Islet precursor cell (in vitro differentiated cells): ENCODE measurements at regions not wholly inside any gene's neighbourhood (a gene's known extent, or its start where the extent isn't known, plus 50 kb on each side); places are given as distances from the start of the nearest gene placed in this dataset.

ENCODE experiments used
- DNase-seq: peaks from one replicate; pipeline ENCODE4 v3.0.0-alpha.2; 2018

DNA sequence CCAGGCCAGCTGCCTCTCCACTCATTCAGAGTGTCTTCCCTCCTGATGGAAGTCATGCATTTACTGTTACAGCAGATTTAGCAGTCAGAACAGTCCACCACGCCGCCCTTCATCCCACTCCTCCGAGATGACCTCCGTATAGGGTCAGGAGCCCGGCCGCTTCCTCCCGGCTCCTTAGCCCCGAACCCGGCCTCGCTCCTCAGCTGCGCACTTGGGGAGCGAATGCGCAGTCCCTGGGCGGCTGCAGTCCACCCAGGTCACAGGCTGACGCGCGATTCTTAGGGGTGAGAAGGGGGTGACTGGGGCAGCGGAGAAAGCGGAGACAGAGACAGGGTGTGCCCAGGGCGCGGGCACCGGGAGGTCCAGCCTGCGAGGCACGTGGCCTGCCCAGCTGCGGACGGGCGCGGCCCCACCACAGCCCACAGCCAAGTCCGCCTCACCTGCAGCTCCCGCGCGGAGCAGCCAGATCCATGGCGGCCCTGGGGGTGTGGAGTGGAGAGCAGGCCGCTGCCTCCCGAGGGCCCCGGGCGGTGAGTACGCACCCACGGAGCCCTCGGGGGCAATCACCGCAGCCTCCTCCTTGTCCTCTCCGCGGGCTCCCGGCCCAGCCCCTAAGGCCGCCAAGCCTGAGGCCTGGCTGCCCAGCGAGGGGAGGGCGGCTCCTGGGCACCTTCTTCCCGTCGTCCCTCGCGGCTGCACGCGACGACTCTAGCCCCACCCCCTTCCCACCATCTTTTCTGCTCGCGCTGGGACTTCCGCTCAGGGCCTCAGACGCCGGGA is 286.6 kb downstream of the BRD1 start:
- no peak for DNase-seq

DNA sequence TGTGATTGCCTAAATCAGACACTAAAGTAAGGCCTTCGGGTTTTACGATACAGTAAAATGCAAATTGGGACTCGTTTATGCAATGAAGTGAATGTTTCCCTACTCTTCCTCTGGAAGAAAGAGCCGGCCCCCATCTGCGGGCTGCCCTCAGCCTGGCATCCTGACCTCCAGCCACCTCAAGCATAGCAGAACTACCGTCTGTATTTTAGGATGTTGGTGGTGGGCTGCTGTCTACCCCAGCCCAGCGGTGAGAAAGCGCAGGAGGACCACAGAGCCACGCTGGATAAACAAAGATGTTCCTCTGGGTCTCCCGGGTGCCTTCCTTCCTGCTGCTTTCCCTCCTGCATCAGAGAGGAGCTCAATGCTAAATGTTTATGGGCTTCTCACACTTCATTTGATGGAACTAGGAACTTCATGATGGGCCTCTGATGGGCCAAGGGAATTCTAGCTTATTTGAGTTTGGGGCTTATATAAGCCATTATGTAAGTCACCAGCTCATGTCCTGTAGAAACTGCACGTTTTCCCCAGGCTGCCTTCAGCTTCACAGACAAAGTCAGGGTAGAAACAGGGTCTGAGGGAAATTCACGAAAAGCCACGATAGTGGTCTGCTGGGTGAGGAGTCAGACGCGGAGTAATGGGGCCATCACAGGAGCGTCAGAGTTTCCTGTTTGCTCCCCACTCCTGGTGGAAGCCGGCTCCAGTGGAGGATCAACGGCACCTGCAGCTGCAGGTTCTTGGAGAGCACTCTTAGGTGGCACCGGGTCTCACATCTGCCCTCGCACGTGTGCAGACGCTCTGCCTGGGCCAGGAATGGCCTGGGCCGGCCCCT is 287.4 kb downstream of the BRD1 start:
- no peak for DNase-seq

DNA sequence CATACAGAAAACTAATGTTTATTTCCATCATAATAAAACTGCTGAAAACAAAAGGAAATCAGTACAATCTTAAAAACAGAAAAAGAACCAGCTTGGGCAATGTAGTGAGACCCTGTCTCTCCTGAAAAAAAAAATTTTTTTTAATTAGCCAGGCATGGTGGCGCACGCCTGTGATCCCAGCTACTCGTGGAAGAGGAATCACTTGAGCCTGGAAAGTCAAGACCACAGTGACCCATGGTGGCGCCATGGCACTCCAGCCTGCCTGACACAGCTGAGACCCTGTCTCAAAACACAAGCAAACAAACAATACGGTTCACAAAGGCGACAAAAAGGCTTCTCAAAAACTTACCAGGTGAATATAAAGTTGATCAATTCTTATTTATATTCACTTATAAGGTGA is 289.7 kb downstream of the BRD1 start:
- DNase-seq = no peak

DNA sequence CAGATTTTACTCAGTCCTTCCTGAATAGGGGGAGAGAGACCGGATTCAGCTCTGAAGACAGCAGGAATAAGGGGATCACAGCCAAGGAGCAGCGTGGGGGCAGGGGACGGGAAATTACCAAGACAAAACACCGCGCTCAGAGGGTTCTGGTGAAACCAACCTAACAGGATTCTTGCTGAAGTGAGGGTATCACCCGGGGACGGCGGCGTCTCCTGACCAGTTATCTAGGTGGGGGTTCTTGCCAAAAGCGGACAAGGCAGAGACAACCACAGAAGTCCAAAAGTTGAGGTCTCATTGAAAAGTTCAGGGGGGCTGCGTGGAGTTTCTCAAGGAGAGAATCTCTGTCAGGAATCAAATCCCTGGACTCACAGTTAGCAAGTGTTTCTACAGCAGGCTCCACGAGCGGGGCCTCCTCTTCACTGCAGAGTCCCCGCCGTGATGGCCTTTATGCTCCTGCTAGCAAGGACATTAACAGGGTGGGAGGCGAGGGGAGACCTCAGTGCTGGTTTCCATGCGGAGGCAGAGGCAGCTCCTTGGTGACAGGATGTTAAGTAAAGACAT is 291.0 kb downstream of the BRD1 start:
- DNase-seq = peak; percentile 87

DNA sequence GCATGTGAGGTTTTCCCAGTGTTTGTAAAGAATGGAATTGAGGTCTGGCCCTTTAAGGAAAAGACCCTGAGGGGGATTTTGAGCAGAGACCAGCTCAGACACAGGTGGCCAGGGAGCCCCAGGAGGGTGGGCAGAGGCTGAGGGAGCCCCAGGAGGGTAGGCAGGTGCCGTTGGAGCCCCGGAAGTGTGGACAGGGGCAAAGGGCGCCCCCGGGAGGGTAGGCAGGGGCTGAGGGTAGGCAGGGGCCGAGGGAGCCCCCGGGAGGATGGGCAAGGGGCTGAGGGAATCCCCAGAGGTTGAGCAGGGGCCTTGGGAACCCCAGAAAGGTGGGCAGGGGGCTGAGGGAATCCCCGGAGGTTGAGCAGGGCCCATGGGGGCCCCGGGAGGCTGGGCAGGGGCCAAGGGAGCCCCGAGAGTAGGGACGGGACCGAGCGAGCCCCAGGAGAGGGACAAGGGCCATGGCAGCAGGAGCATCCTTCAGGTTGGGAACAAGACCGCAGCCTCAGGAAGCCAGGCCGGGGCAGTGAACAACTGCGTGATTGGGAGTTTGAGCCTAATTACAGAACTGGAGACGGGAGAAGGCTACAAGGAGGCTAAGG is 292.0 kb downstream of the BRD1 start:
- peak; percentile 20 for DNase-seq

DNA sequence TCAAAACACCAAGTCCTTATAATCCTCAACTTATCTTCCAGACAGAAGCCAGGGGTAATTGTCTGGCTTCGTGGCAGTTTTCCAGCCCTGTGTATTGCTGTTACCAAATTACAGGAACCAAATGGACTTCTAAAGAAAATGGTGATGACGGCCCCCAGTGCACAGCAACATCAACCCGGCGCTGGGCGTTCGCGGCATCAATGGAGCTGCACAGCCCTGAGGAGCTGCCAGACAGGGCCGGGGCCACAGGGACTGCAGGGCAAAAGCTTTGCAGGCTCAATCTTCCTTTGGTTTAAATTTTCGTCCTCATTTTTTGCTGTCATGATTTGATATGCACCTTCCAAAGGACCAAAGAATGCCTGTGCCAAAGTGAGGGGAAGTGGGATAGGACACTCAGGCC is 292.5 kb downstream of the BRD1 start:
- DNase-seq = peak; percentile 43

DNA sequence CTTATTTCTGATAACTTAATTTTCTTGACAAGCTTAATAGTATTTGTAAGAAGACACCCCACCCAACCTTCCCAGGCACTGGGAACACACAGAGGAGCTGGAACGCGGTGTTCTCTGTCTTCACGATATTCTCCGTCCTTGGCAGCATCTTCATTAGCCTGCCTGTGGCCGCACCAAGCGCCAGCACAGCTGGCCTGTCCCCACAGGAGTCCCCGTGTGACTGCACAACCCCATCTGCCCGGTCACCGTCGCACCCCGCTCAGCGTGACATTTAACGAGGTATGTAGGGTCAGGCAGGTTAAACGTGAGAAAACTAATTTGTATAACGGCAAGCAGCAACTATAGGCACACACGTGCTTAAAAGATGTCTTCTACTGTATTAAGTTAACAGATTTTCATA is 293.3 kb downstream of the BRD1 start:
- DNase-seq = peak; percentile 31

DNA sequence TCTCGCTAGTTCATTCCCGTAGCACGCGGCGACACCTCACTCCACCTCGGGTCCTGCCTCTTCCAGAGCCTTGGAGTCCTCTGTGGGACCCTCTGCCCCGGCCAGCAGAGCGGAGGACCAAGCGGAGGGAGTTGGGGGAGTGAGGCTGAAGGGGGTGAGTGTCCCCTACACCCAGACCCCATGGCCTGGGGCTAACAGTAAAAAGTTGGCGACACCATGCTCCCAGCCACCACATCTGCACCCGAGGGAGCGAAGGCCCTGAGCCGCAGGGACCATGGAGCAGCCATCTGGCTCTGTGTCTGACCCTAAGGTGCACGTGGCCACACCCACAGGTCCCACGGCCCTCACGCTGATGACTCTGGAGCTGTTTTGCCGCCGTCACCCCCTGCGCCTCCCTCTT is 293.8 kb downstream of the BRD1 start:
- no peak for DNase-seq

DNA sequence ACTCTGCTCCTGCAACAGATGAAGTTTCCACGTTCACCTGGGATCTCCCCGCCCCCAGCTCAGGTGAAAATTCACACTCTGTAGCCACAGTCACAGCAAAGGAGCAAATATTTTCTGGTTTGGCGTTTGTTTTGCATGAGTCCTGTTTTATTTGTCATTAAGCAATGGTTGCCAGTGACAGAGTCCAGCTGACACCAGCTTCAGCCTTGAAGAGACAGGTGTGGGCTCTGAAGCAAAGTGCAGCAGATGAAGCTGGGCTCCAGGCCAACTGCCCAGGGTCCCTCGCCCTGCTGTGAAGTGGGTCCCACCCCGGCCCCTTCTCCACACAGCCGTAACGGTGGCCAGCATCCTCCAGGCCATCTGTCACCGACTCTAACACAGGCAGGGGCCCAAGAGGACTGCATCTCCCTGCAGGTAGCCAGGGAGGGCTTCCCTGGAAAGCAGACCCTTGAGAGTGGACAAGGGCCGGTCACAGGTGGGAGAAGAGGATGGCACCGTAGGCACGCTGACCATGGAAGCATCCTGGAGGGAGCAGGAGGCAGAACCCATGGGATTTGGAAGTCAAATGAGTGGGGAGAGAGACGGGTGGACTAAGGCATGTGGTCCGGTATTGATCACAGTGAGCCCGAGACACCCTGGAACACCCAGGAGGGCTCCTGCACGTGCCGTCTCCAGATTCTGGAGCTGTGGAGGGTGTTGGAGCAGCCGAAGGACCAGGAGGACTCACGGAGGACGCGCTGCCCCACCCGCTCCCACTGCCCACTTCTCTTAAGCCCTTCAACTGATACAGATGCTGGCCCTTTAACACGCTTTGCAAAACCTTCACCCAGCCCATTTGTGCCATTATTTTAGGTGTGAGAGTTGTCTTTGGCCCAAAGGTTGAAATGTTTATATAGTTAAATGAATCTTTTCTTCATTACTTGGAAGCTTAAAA is 294.5 kb downstream of the BRD1 start:
- DNase-seq = no peak

DNA sequence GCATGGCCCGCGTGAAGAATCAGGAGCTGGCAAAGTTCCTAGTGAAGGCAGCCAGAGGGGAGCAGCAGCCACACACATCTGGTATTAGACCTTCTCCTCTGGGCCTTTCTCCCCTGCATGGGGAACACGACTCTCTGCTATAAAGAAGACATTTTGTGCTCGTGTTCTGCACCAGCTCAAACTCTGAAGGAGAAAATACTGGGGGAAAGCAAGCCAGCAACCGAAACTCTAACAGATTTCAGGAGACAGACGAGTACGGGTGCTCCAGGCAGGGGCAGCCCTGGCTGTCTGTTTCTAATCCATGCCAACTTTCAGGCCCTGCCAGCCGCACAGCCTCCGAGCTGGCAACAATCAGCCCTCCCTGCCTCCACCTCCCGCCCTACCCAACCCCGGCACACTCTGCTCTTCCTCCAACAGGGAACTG is 296.3 kb downstream of the BRD1 start:
- DNase-seq = no peak

DNA sequence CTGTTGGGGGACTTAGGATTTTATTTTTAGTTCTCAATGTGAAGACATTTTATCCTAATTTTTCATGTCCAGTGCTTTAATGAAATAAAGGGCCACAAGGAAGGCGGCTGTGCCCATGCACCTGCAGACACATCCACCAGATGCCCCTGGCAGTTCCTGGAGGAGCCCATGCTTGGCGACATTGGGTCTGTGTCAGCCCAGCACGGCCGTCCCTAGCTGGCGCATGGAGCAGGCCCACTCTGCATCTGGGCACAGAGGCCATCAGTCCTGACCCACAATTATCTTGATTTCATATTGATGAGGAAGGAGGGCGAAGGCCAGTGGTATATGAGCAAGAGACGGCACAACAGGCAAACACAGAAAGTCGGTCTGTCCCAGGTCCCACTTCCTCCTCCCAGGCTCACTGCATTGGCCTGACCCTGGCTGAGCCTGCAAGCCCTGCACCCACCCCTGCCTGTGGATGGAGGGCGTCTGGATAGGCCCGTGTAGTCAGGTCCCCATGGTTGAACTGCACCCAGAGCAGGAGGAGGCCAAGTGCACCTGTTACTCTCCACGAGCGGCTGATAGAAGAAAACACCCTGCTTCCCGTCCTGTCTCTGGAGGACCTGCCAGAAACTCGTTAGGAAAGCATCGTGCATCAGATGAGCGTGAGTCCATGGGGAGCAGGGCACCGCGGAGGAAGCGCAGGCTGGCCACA is 296.9 kb downstream of the BRD1 start:
- DNase-seq = no peak

DNA sequence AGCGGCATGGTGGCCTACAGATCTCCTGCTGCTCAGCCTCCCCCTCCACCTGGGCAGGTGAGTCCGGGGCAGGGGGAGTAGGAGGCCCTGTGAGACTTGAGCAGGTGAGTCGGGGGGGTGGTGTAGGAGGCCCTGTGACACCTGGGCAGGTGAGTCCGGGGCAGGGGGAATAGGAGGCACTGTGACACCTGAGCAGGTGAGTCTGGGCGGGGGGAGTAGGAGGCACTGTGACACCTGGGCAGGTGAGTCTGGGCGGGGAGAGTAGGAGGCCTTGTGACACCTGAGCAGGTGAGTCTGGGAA is 299.3 kb downstream of the BRD1 start:
- DNase-seq = no peak

DNA sequence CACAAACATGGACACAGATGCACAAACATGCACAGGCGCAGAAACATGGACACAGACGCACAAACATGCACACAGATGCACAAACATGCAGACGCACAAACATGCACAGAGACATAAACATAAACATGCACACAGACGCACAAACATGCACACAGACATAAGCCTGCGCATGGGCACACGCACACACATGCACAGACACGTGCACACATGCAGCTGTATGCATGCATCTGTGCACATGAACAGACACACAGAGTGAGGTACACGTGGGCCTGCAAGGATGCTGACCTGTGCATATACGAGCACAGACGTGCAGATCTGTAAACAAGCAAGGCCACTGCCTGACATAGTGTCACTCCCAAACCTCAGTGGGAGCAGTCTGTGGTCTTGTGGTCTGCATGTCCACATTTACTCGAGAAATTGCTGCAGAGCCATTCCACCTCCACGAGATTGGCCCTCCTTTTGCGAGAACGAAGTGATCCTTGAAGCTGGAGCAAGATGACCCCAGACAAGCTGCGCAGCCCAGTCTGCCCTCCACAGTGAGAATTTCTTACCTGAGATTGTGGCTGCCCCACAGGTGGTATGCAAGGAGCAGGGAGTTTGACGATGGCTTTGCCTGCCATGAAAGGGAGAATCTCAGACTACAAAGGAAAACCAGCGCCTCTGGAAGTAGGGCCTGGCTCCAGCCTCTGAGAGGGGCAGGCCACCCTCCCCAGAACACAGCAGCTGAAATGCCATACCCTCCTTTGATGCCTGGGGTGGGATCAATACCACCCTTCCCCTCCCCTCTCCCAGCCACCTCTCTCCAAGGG is 299.9 kb downstream of the BRD1 start:
- DNase-seq = no peak

DNA sequence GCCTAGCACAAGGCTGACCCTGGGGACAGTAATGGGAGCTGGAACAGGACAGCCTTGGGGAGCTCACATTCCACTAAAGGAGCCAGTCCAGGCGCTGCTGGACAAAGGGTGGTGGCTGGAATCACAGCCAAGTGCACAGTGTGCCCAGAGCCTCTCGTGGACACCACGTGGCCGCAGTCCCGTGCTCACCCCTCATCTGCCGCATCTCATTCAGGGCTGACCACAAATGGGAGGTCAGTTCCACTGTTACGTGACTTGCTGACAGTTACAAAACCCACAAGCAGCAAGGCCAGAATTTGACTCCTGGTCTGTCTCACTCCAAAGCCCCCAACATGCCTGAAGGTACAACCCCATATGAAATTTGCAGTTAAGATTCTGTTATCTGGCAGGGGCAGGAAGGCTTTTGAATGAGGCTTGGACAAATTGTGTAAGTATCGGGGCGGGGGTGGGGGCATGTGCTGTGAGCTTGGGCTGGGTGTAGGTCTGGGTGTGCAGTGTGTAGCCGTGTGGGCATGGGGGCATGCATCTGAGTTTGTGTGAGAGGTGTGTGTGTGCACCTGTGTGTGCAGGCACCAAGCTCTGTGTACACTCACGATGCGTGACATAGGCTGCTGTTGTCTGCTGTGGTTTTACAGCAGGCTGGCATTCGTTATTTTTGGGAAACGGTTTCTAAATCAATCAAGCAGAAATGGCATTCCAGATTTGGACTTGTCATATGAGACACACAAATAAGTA is 301.7 kb downstream of the BRD1 start:
- DNase-seq = no peak

DNA sequence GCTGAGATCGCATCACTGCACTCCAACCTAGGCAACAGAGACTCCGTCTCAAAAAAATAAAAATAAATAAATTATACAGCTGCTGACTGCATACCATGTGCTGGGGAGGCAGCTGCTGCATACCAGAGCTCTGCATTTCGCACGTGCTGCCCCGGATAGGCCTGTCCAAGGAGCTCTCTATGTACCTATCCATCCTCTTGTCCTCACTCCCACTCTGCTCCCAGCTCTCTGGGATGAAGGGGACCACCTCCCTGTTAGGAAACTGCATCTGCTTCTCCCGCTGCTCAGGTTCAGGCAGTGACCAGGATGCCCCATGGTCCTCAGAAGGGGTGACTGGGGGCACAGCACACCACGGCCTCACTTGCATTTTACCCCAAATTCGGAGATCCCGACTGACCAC is 302.3 kb downstream of the BRD1 start:
- DNase-seq = no peak

DNA sequence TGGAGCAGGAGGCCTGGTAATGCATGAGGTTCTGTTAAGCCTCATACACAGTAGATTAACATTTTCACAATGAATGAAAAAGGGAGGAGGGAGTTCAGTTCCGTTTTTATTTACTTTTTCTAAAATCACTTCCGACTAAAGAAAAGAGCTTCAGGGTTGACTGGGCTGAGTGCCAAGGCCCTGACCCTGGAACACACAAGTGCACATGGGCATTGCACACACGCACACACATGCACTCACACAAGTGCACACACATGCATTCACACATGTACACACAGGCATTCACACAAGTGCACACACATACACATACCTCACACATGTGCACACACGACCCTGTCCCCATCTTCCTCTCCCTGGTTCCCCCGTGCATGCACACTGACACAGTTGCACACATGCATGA is 303.3 kb downstream of the BRD1 start:
- DNase-seq = no peak

DNA sequence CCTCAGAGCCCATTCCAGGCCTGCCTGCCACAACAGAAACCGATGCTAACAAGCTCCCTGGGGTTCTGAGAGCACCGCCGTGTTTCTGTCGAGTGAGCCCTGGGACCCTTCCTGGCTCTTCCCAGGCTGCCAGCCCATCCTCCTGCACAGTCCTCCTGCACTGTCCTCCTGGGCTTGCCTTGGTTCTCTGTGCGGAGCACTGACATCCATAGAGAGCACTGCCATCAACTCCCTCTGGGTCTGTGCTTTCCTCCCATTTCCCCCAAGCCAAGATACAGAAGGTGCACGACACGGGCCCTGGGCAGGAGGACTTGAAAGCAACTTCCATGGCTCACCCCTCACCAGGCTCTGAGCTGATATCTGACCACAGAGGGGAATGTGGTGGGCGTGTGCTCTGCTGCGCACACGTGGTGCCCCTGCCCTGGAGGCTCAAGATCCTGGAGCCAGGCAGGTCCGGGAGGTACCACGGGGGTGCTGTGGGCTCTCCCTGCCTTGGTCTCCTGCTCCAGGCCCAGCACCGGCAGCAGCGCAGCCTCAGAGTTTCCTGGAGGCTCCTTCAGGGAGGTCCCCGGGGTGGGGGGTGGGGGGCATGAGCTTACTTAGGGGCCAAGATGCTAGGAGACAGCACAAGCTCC is 304.2 kb downstream of the BRD1 start:
- DNase-seq = no peak

DNA sequence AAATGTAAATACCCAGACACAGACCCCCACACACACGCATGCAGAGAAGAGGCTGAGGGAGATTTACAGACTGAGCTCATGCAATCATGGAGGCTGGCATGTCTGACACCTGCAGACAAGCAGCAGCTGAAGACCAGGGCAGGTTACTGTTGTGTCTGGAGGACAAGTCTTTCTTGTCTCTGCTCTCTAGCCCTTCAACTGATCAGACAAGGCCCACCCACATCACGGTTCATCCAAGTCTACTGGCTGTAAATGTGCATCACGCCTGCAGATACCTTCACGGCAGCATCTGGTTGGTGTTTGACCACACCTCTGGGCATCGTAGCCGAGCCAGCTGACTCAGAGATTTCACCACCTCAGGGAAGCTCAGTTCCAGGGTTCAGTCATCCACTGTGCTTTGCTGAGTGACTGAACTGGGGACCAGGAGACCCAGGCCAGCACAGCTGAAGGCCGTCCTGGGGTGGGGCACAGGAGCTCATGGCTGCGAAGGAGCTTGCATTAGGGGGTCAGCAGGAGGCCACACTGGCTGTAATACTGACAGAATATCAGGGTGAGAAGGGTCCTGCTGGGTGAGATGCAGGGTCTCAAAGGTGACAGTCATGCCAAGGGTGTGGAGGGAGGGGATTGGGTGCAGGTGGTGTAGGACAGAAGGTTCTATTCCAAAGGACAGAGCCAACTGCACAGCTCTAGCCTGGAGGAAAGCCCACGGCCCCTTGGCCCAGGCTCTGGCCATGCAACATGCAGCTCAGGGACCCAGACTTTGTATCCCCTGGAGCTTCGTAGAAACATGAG is 304.9 kb downstream of the BRD1 start:
- no peak for DNase-seq

DNA sequence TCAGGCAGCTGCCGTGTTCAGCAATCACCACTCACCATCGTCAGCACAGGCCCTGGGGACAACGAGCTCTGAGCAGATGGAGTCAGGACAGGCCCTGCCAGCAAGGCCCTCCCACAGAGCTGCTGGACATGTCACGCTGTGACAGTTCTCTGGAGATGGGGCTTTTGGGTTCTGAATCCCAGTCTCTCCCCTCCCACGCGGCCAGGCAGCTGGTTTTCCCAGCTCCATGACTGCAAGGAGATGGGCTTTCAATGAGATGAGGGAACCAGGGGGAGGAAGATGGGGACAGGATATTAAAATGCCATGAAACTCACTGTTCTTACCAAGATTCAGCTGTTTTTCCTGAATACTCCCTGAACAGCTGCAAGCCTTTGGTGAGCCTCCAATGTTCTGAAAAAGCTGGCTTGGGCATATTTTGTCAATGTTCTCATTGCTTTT is 305.9 kb downstream of the BRD1 start:
- no peak for DNase-seq
